A673 (cell line): ENCODE measurements at regions not wholly inside any gene's neighbourhood (a gene's known extent, or its start where the extent isn't known, plus 50 kb on each side); places are given as distances from the start of the nearest gene placed in this dataset.

Source experiments
- BruUV-seq: library from RNA; stranded (reverse); fragments of 400-500 nt; replicated peaks from 2 replicates; lab custom pipeline; 2021; lab: Mats Ljungman, UMichigan
- CTCF ChIA-PET: fragments of 300-600 bp; sonication (Branson Sonifier 250); formaldehyde crosslinking; loops from one replicate; lab custom pipeline; 2022; ENCODE audit warnings: antibody characterized with exemption; lab: Charles Lee
- POLR2A ChIA-PET: fragments of 300-600 bp; sonication (Branson Sonifier 250); formaldehyde crosslinking; loops from one replicate; lab custom pipeline; 2022; ENCODE audit warnings: antibody characterized with exemption; ENCODE audit not compliant: low non-redundant PET; lab: Charles Lee
- DNase-seq: peaks from one replicate; pipeline ENCODE4 v3.0.0-alpha.2; 2015; ENCODE audit warnings: low spot score
- H3K27ac ChIP-seq: fragments of 200-600 bp; sonication (generic); 2 replicates; pipeline ENCODE4 v1.5.1; 2016; ENCODE audit warnings: mixed run types, low read depth, mild to moderate bottlenecking, mixed read lengths, antibody characterized with exemption, low read length; ENCODE audit not compliant: poor library complexity, severe bottlenecking
- H3K27me3 ChIP-seq: fragments of 200-600 bp; sonication (generic); replicated peaks from 2 replicates; pipeline ENCODE4 v1.6.1; 2017; ENCODE audit warnings: mixed run types, low read depth, mild to moderate bottlenecking, mixed read lengths, antibody characterized with exemption, low read length; ENCODE audit not compliant: insufficient read depth, poor library complexity
- H3K36me3 ChIP-seq: fragments of 200-600 bp; sonication (generic); 2 replicates; pipeline ENCODE4 v1.6.1; 2016; ENCODE audit warnings: mixed run types, mild to moderate bottlenecking, mixed read lengths, antibody characterized with exemption, low read length; ENCODE audit not compliant: insufficient read depth, poor library complexity, severe bottlenecking
- H3K4me1 ChIP-seq: fragments of 200-600 bp; sonication (generic); 2 replicates; pipeline ENCODE4 v1.6.1; 2017; ENCODE audit warnings: mixed run types, mild to moderate bottlenecking, mixed read lengths, antibody characterized with exemption, low read length; ENCODE audit not compliant: insufficient read depth, poor library complexity, severe bottlenecking
- H3K4me3 ChIP-seq: fragments of 200-600 bp; sonication (generic); 2 replicates; pipeline ENCODE4 v1.5.1; 2016; ENCODE audit warnings: low read depth, mixed run types, mild to moderate bottlenecking, mixed read lengths, low read length; ENCODE audit not compliant: poor library complexity, severe bottlenecking
- H3K9me3 ChIP-seq: fragments of 200-600 bp; sonication (generic); 2 replicates; pipeline ENCODE4 v1.6.1; 2016; ENCODE audit warnings: mixed run types, low read depth, mild to moderate bottlenecking, mixed read lengths, antibody characterized with exemption, low read length; ENCODE audit not compliant: poor library complexity, severe bottlenecking
- CTCF ChIP-seq: fragments of 300-800, 200-600 bp; sonication (generic); conservative IDR thresholded peaks from 2 replicates; pipeline ENCODE4 v1.5.1; 2017; ENCODE audit warnings: low read depth, mild to moderate bottlenecking, antibody characterized with exemption, low read length, moderate library complexity, mixed read lengths
- EZH2 ChIP-seq: fragments of 200-600 bp; sonication (generic); IDR thresholded peaks from 2 replicates; pipeline ENCODE4 v1.6.1; 2017; ENCODE audit warnings: borderline replicate concordance, low read depth, mild to moderate bottlenecking, mixed read lengths, antibody characterized with exemption, low read length; ENCODE audit not compliant: poor library complexity, severe bottlenecking
- intact Hi-C: fragments of 100-400 bp; cut with micrococcal nuclease; formaldehyde crosslinking; loops from one replicate; pipeline ENCODE4 v1.10.0; 2022; ENCODE audit not compliant: unreplicated experiment

DNA sequence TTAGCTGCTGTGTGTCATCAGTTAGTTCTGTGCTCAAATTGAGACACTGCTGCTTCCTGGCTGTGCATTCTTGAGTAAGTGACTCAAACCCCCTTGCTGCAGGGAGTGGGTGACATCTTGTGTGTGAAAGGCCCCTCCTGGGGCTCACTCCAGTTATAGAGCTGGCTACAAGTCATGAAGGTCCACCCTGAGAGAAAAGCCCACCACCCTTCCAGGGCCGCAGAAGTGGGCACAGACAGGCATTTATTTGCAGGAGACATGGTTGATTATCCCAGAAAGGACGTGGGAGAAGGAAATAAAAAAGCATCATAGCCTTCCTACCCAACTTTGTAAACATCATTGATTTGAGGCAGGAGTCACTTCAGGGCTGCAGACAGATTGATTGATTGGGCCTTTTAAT, 550.6 kb downstream of the MATN1 start:
- Histone ChIP-seq H3K4me1 (no peaks in the 10 kb centered on the region), H3K9me3 (no peaks in the 10 kb centered on the region), H3K27me3 (no peaks in the 10 kb centered on the region), H3K27ac (no peak overlapping the region), H3K4me3 (no peak overlapping the region), H3K36me3 (no peaks in the 10 kb centered on the region)
- CTCF ChIA-PET = no interaction called here
- no TSS peak for BruUV-seq
- TF ChIP-seq CTCF (no peak), EZH2 (no peak)
- POLR2A ChIA-PET = no interaction called here
- DNase-seq = no peak
- intact Hi-C loops = no loop called here

DNA sequence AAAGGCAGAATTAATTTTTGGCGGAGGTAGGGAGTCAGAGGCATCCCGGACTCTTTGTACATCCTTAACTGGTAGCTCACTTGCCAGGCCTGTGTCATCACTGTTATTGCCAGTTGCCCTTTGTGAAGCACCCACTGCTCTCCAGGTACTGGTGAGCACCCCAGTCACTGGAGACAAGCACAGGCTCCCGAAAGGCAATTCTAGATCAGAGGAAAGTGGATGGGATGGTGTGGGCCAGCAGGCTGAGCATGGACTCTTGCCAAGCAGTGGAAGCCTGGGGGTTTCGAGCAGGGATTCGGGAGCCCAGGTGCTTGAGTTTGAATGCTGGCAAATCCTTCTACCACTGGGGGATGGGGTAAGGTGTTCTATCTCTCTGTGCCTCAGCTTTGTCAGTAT, 551.1 kb downstream of the MATN1 start:
- no peak for TF ChIP-seq CTCF
- TF ChIP-seq EZH2 = no peak
- intact Hi-C loops = no loop called here
- CTCF ChIA-PET = no interaction called here
- no peaks in the 10 kb centered on the region for H3K4me1 ChIP-seq
- no peaks in the 10 kb centered on the region for H3K9me3 ChIP-seq
- DNase-seq = no peak
- POLR2A ChIA-PET = no interaction called here
- H3K27ac ChIP-seq = no peak overlapping the region
- H3K36me3 ChIP-seq = no peaks in the 10 kb centered on the region
- no peak overlapping the region for H3K4me3 ChIP-seq
- BruUV-seq = no TSS peak
- no peaks in the 10 kb centered on the region for H3K27me3 ChIP-seq

DNA sequence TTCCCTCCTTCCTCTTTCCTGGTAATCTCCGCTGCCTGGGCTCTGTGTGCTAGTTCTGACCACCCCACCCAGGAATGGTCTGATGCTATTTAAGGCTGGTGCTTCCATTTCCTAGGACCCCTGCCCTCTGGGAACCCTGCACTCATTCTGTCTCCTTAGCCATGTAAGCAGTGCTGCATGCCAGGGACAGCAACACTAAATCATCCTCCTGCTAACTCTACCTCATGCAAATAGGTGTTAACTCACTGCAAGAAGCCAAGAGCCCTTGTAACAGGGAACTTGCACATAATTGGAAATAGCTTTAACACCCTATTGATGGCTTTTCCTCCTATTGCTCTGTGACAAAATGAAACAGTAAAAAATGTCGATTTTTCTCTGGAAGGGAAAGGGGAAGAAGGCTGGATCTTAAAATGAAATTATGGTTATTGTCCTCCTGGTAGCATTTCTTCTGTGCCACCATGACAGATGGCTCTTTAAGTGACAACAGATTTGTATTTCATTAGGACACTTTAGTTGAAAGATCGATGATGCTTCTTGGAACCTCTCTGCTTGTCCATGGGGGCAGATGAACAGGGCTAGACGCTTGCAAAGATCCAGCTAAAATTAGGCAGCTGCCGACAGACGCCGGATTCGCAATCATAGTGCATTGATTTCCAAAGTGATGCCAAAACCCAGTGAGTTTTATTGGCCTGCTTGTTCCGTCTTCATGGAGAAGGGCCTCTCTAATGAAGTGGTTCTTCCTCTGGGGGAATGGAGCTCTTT, 551.7 kb downstream of the MATN1 start:
- no TSS peak for BruUV-seq
- H3K36me3 ChIP-seq = no peaks in the 10 kb centered on the region
- no peaks in the 10 kb centered on the region for H3K4me1 ChIP-seq
- no peak for DNase-seq
- TF ChIP-seq EZH2 (no peak), CTCF (no peak)
- no peak overlapping the region for H3K4me3 ChIP-seq
- no peaks in the 10 kb centered on the region for H3K9me3 ChIP-seq
- H3K27me3 ChIP-seq = no peaks in the 10 kb centered on the region
- intact Hi-C loops = no loop called here
- ChIA-PET POLR2A (interaction anchor here (0.6 kb wide), 1 partner anchor 1952 kb away, joined by 3 read pairs; no protein-coding TSS in a partner anchor), CTCF (no interaction called here)
- no peak overlapping the region for H3K27ac ChIP-seq
